CD4-positive, alpha-beta T cell treated with Interleukin-17A for 4 hours (primary cell): ENCODE measurements at regions not wholly inside any gene's neighbourhood (a gene's known extent, or its start where the extent isn't known, plus 50 kb on each side); places are given as distances from the start of the nearest gene placed in this dataset.
A peak's percentile ranks its signal among the peaks of the same experiment; 100 is the strongest.

Experiments used
- DNase-seq: peaks from one replicate; pipeline ENCODE4 v3.0.0-alpha.2; 2020; ENCODE audit warnings: mixed read lengths

- no peak for DNase-seq
These were observed 70.1 kb upstream of the CLCN4 start for GRCh38 chrX:10086676-10087075.

GRCh38 chrX:10087391-10087790 lies 69.4 kb upstream of the CLCN4 start:
- DNase-seq, result no peak

- DNase-seq, result no peak
These were observed 67.4 kb upstream of the CLCN4 start for GRCh38 chrX:10089378-10089795.

GRCh38 chrX:10090319-10090718 lies 66.5 kb upstream of the CLCN4 start:
- no peak for DNase-seq

- DNase-seq, result no peak
These were observed 61.5 kb upstream of the CLCN4 start for GRCh38 chrX:10095246-10095645.

- DNase-seq, result peak; percentile 26
These were observed 60.9 kb upstream of the CLCN4 start for GRCh38 chrX:10095698-10096432.

- peak; percentile 75 for DNase-seq
These were observed 58.5 kb upstream of the CLCN4 start for GRCh38 chrX:10098270-10098713.

- DNase-seq, result no peak
These were observed 57.4 kb upstream of the CLCN4 start for GRCh38 chrX:10099411-10099810.

GRCh38 chrX:10101269-10101668 lies 55.5 kb upstream of the CLCN4 start:
- DNase-seq, result no peak

GRCh38 chrX:10102046-10102704 lies 54.6 kb upstream of the CLCN4 start:
- DNase-seq, result no peak

- no peak for DNase-seq
These were observed 53.8 kb upstream of the CLCN4 start for GRCh38 chrX:10103023-10103422.

GRCh38 chrX:10104958-10105658 lies 51.7 kb upstream of the CLCN4 start:
- no peak for DNase-seq

- DNase-seq, result peak; percentile 74
These were observed 50.0 kb upstream of the CLCN4 start for GRCh38 chrX:10106806-10107205.
